AG04449 (cell line): ENCODE measurements at regions not wholly inside any gene's neighbourhood (a gene's known extent, or its start where the extent isn't known, plus 50 kb on each side); places are given as distances from the start of the nearest gene placed in this dataset.

ENCODE experiments used
- CTCF ChIA-PET: fragments of 350-600 bp; formaldehyde crosslinking; extraction: SDS; loops from one replicate; lab custom pipeline; 2021; ENCODE audit warnings: antibody characterized with exemption; lab: Yijun Ruan, JAX
- POLR2A ChIA-PET: fragments of 400-600, 350-600 bp; formaldehyde crosslinking; extraction: SDS; loops from one replicate; lab custom pipeline; 2020; ENCODE audit warnings: antibody characterized with exemption, inconsistent platforms; lab: Yijun Ruan, JAX
- DNase-seq: peaks from one replicate; pipeline ENCODE4 v3.0.0-alpha.2; 2010; ENCODE audit warnings: low read depth, low spot score
- H3K4me3 ChIP-seq: 2 replicates; pipeline ENCODE4 v1.5.1; 2011; ENCODE audit warnings: low read depth, mild to moderate bottlenecking, control low read depth, low read length
- TF ChIP-seq, protein P1 (sequence below): IDR thresholded peaks from one replicate; pipeline ENCODE4 v1.5.1; 2011; ENCODE audit warnings: mild to moderate bottlenecking, moderate library complexity, low read length, control low read depth, inconsistent platforms; ENCODE audit not compliant: insufficient read depth; ENCODE audit errors: missing control alignments

DNA sequence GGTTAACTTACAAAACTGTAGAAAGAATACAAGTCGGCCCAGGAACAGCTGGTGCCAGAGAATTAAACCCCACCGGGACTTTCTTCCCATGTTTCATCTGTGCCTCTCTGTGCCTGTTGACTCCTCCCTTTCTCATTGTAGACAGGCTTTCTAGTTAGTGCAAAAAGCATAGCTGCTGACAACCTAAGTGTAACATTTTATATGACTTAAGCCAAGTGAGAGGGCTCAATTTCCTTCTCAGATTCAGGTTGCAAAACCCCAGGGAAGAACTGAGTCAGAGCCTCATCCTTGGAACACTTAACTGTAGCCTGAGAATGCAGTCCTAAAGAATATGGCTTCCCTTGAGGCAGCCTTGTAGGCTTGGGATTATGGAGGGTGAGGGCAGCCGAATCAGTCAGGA is 302.5 kb upstream of the AZI2 start:
- H3K4me3 ChIP-seq: no peak overlapping the region
- ChIA-PET POLR2A (no interaction called here), CTCF (interaction anchor here (4.3 kb wide), 1 partner anchor 17 kb away, joined by 19 read pairs; no protein-coding TSS in a partner anchor)
- TF ChIP-seq, protein P1, sequence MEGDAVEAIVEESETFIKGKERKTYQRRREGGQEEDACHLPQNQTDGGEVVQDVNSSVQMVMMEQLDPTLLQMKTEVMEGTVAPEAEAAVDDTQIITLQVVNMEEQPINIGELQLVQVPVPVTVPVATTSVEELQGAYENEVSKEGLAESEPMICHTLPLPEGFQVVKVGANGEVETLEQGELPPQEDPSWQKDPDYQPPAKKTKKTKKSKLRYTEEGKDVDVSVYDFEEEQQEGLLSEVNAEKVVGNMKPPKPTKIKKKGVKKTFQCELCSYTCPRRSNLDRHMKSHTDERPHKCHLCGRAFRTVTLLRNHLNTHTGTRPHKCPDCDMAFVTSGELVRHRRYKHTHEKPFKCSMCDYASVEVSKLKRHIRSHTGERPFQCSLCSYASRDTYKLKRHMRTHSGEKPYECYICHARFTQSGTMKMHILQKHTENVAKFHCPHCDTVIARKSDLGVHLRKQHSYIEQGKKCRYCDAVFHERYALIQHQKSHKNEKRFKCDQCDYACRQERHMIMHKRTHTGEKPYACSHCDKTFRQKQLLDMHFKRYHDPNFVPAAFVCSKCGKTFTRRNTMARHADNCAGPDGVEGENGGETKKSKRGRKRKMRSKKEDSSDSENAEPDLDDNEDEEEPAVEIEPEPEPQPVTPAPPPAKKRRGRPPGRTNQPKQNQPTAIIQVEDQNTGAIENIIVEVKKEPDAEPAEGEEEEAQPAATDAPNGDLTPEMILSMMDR: no peak
- no peak for DNase-seq

DNA sequence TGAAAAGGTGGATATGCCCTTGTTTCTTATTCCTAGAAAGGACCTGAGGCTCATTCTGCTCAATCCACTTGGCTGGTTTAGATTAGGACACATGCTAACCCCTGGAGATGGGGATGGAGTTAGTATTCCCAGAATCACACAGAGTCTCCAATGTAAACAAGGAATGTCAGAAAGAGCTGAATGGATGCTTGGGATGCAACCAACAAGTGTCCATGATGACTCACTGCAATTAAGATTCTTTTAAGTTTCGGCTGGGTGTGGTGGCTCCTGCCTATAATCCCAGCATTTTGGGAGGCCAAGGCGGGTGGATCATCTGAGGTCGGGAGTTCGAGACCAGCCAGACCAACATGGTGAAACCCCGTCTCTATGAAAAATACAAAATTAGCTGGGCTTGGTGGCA is 315.5 kb upstream of the AZI2 start:
- CTCF ChIA-PET: no interaction called here
- TF ChIP-seq, protein P1: no peak
- DNase-seq: no peak
- POLR2A ChIA-PET: no interaction called here
- no peak overlapping the region for H3K4me3 ChIP-seq

DNA sequence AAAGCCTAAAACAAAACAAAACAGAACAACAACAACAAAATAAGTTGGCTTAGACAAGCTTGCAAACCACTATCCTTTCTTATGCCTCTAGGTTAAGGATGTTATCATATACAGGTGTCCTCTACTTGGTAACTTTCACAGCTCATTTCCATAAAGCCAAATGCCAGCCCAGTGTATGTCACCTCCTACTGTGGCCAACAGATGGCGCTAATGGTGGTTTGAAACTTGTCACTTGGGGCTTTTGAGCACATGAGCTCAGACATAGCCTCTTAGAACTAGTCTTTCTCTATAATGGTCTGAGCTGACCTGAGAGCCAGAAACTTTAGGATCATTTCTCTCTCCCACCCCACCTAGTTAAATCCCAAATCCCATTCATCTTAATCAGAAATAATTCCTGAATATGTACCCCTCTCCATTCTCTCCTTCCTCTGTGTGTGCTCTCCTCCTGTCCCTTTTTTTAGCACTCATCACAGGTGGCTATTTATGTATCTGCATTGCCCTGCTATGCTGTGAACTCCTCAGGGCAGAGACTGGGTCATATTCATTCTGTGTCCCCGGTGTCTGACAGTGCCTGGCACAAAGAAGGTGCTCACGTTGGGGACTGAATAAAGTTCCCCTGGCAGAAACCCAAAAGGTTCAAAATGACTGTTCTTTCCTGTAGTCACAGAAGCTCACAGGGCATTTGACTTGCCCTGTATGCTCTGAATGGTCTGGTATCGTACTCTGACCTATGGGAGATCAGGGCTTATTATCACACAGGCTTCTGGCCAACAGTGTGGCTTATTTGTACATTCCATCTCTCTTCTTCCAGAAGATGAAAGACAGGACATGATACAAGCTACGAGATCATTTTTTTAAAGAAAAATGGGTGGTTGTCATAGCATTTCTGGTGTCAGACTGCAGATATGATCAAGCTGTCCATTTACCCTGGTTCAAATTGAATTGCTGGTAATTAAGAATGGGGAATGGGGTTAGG is 319.3 kb upstream of the AZI2 start:
- TF ChIP-seq, protein P1: peak; percentile 90
- POLR2A ChIA-PET: no interaction called here

DNA sequence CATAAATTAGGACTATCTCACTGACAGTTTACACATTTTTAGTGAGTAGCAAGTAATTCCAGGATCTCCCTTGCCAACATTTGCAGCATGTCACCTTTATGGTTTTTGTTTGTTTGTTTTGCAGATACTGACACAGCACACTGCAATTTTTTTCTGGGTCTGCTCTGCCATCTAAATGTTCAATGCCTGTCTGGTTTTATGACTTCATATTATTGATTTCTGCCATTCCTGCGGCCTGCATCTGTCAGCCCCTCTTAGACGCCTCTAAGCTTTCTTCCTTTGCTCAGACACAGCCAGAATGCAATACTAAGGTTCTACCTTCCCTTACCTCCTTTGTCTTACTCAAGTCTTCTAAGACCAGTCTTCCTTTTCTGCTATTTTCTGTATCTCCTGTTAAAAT is 321.2 kb upstream of the AZI2 start:
- DNase-seq: no peak
- ChIA-PET CTCF (no interaction called here), POLR2A (no interaction called here)
- TF ChIP-seq, protein P1: no peak
- no peak overlapping the region for H3K4me3 ChIP-seq

More for the DNA sequence above, 319.3 kb upstream of the AZI2 start:
- DNase-seq: peak; percentile 2
- CTCF ChIA-PET: interaction anchor here (0.6 to 2.3 kb wide), 16 partner anchors 10 to 879 kb away, joined by 3 to 19 read pairs (median 4); no protein-coding TSS in a partner anchor
- no peak overlapping the region for H3K4me3 ChIP-seq

DNA sequence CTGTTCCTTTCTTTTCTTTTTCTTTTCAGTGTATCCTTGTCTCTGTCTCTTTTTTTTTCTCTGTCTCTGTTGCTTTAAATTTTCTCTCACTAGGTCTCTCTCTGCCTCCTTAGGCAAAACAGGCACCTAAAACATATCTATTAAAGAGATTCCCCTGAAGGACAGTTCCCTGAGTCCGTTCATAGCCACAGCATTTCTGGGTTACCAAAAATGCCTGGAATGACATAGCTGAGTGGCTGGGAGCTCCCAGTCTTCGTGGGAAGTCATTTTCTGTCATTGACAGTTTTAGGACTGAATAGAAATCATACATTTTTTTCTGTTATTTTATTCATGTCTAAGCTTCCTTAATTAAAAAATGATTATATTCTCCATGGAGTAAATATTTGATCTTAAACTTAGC is 323.8 kb upstream of the AZI2 start:
- TF ChIP-seq, protein P1: no peak
- no peak for DNase-seq
- ChIA-PET CTCF (no interaction called here), POLR2A (no interaction called here)
- H3K4me3 ChIP-seq: no peak overlapping the region

DNA sequence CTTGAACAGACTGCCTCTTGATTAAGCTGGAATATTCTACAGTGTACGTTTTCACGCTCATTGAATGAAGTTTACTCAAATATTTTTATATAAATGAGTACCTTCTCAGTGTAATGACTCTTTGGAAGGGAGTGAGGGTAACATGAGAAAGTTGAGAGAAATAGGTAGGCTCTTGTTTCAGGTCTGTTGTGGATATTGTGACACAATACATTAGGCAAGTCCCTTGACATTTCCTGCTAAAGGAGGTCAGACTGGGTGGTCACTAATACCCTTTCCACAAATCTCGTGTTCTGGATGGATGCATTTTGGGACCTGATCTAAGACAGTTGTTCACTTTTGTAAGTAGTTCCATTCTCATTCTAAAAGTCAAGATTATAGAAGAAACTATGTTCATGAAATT is 324.8 kb upstream of the AZI2 start:
- ChIA-PET POLR2A (no interaction called here), CTCF (no interaction called here)
- no peak overlapping the region for H3K4me3 ChIP-seq
- TF ChIP-seq, protein P1: no peak
- no peak for DNase-seq
